Activated T-cell treated with anti-CD3 and anti-CD28 coated beads, Interleukin-2, amount 50 U/mL, for 48 hours (primary cell): ENCODE measurements at regions not wholly inside any gene's neighbourhood (a gene's known extent, or its start where the extent isn't known, plus 50 kb on each side); places are given as distances from the start of the nearest gene placed in this dataset.

Experiments
- DNase-seq, 2 experiments: peaks; one replicate each; pipeline ENCODE4 v3.0.0-alpha.2; 2020

- no peak for DNase-seq
These were observed 99.6 kb downstream of the LURAP1L start for GRCh38 chr9:12874395-12874794.

DNA sequence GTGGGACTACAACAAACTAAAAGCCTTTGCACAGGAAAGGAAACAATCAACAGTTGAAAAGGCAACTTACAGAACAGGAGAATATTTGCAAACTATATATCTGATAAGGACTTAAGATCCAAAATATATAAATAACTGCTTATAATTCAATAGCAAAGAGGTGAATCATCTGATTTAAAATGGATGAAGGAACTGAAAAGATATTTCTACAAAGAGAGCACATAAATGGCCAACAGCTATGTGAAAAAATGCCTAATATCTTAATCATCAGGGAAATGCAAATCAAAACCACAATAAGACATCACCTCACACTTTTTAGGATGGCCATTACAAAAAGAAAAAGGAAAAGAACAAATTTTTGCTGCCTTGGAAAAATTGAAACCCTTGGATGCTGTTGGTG, 100.4 kb downstream of the LURAP1L start:
- no peak for DNase-seq

- DNase-seq, result no peak
These were observed 102.1 kb downstream of the LURAP1L start for GRCh38 chr9:12876872-12877271.

GRCh38 chr9:12878351-12878978, 103.6 kb downstream of the LURAP1L start:
- DNase-seq, result no peak

DNA sequence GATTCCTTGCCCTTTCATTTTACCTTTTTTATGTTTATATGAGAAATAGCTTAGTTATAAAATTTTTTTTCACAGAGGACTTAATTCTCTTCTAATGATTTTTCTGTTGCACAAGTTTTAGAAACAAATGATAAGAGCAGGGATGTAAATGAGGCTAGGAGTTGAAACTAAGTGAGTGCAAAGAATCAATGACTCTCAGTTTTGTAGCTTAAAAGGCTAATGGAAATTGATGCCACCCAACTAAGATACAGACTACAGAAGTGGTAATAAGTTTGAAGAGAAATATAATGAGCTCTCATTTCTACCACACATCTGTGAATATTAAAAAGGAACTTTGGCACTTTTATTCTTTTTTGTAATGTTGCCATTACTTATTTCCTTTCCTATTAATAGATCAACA, 105.1 kb downstream of the LURAP1L start:
- DNase-seq, result no peak

- DNase-seq, result no peak
These were observed 105.7 kb downstream of the LURAP1L start for GRCh38 chr9:12880406-12881015.

DNA sequence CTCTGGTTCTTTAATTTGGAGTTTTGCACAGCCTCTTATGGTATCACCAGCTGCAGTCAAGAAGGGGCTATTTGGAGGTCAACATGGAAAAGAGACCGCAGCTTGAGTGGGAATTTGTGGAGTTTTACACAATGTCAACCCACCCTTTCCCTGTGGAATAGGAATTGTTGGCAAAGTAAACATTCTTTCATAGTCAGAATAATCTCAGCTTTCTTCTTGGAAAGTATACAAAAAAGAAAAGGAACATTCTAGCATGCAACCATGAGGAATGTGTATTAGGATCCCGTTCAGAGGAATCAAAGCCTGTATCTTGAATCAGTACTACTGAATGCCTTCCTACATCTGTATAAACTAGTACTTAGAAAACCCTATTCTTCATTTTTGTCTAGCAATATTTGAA, 107.6 kb downstream of the LURAP1L start:
- no peak for DNase-seq

DNA sequence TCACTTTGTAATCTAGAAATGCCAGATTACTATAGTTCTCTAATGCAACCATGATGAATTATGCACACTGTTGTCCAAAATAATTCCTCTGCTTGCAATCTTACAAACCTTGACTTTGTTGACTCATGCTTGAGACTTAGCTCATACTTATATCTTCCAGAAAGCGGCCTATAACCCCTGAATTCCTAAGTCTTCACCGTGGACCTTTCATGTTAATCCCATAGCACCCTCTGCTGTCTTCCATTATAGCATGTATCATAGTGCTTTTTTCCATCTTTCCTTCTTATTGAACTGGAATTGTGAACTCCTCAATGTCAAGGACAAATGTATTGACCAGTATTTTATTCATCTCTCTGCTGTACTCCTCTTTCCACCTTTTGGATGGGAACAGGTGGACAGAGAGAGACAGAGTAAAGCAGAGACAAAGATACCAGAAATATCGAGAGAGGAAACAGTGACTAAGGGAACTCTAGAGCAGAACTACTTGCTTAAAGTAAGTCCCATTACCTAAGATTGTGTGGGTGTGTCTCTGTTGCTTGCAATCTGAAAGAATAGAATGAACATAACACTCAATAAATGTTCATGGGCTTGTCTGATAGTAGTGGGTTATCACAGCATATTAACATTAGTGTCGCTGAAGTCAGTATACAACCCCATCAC, 110.0 kb downstream of the LURAP1L start:
- no peak for DNase-seq

- no peak for DNase-seq
These were observed 114.7 kb downstream of the LURAP1L start for GRCh38 chr9:12889402-12890106.

GRCh38 chr9:12891588-12891987, 116.8 kb downstream of the LURAP1L start:
- DNase-seq, result no peak

GRCh38 chr9:12903316-12903715, 128.5 kb downstream of the LURAP1L start:
- DNase-seq, result no peak

DNA sequence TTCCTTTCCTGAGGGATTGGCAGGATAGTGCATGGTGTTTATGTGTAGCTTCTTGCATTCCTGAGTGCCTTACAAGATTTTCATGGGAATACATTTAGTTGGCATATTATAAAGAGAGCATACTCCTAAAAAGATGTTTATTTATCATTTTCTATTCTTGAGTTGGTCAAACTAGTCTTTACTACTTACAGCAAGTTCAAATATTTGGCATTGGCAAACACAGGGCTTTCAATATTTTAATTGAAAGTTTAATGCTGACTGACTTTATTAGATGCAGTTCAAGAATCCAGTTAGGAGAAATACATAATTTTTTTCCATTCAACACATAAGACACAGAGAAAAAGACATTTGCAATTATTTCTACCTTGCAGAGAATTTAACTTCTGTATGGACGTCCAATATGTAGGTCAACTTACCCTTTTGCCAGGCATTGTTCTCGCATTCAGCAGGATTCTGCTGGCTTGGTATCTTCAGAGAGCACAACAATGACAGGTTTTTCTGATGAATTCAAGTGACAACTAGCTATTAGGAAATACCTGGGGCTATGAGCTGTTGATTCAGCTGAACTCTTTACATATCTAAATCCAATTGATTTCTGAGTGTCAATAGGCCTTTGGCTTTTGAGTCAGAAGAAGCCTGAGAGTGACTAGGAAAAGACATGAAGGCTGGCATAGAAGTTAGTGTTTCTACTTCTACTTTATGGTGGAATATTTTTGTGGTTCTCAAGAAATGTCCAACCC, 129.6 kb downstream of the LURAP1L start:
- no peak for DNase-seq

DNA sequence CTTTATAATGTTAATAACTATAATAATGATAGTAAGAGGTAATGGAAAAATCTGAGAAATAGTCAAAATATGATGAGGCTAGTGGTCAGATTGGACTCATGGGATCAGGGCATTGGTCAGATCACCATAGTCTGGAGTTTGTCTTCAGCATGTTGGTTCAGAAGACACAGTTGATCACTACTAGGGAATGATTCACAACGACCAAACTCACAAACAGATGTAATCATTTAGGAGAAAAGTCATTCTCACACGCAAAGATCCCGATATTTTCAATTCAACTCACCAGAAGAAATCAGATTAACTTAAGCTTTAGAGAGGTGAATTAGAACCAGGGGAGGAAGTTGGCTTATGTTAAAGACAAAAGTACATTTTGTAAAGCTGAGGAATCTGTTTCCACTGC, 131.8 kb downstream of the LURAP1L start:
- DNase-seq, result no peak

- DNase-seq, result no peak
These were observed 134.1 kb downstream of the LURAP1L start for GRCh38 chr9:12908895-12909294.

DNA sequence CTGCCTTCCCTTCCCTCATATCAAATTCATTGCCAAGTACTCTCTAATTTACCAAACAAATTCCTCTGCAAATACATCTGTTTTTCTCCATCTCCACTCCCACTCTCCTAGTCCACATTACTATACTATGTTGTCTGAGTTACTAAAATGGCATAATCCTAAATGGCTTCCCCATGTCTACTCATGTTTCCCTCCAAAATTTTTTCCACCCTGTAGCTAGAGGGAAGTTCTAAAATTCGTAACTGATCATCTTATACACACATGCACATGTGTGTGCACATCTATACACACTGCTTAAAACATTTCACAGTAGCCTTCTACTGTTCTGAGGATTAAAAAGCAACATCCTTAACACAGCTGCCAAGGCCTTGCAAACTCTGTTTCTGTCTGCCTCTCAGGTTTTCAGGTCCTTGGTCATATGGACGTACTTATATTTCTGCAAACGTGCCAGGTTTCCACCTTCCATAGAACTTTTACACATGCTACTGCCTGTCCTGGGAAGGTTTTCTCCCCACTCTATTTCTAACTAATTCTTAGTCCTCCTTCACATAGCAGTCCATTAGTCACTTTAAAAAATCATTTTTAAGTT, 140.6 kb downstream of the LURAP1L start:
- DNase-seq, result no peak

DNA sequence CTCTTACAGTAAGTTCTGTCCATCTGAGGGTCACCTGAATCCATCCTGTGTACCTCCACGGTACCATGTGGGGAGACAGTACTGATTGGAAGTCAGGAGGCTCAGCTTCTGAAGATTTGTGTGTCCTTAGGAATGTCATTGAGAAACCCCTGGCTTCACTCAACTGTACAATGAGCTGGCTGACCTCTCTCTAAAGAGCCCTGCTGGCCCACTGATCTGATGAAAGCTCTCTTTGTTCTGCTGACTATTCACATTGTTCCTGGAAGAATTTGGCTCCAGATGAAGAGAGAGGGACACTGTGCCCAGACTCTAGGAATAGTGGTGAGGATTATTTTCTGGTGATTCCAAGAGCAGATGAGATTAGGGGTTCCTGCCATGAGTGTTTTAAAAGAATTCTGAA, 141.2 kb downstream of the LURAP1L start:
- no peak for DNase-seq

- no peak for DNase-seq
These were observed 145.6 kb downstream of the LURAP1L start for GRCh38 chr9:12920437-12920836.

DNA sequence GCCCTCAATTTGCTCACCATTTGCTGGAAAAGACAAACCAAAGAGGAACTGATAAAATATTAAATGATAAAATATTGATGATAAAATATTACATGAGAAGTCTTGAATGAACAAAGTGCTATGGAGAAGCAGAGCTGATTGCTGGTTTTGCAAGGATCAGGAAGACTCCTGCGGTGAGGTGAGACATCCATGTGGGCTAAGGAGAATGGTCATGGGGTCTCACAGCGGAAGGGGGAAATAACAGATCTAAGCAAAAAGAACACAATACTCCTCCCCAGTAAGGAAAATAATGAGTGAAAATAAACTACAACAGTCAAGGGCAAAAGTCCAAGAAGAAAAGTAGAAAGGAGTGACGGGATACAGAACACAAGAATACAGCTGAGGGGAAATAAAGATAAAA, 146.8 kb downstream of the LURAP1L start:
- no peak for DNase-seq

GRCh38 chr9:12922224-12922866, 147.5 kb downstream of the LURAP1L start:
- DNase-seq, result no peak

DNA sequence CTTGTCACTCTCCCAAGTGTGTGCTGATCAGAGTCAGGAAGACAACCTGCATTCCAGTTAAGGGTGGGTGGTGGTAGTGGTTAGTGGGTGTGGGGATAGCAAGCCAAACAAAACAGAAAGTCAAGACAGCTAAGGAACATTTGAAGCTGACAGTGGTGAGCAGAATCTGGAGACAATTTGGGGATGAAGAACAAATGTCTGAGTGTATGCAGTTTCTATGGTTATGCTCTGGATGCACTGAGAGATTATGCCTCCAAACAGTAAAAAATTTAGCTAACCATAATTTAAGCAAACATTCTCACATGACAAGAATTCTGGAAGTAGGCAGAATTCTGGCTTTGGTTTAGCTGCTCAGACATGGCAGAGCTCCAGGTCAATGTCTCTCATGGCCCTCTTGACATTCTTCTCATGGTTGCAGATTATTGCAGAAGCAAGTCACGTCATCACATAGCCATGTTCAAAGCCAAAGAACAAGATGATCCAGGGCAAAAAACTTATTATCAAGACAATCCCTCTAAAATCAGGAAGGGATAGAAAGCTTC, 148.7 kb downstream of the LURAP1L start:
- DNase-seq, result no peak

GRCh38 chr9:12930906-12931305, 156.1 kb downstream of the LURAP1L start:
- no peak for DNase-seq

DNA sequence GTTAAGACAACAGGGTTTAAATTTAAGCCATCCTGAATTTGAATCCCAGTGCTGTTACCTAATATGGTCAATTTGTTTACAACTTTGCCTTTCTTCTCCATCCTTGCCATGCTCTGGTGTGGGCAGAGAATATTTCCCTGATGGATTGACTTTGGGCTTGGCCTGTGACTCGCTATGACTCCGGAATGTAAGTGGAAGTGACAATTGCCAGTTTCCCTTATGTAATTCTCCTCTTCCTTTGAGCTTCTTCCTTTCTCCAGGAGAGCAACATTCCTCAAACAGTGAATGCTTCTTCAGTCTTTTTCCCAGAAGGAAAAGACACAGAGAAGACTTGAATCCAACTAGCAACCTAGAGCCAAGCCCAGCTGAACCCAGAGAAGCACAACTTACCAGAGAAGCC, 159.1 kb downstream of the LURAP1L start:
- DNase-seq, result no peak
